Mucosa of rectum (tissue), 2 donors: ENCODE measurements at regions not wholly inside any gene's neighbourhood (a gene's known extent, or its start where the extent isn't known, plus 50 kb on each side); places are given as distances from the start of the nearest gene placed in this dataset.

ENCODE experiments used
- H3K27ac ChIP-seq, 2 donors: one replicate each; pipeline ENCODE4 v1.7.0; 2013; ENCODE audit warnings: inconsistent platforms in 2 of 2, low read depth in 2 of 2, low read length in 2 of 2
- H3K27me3 ChIP-seq, 2 donors: one replicate each; pipeline ENCODE4 v1.7.0; 2013; ENCODE audit warnings: low read length in 2 of 2; ENCODE audit not compliant: control insufficient read depth in 2 of 2, insufficient read depth in 2 of 2
- H3K36me3 ChIP-seq, 2 donors: one replicate each; pipeline ENCODE4 v1.7.0; 2013; ENCODE audit warnings: low read length in 2 of 2; ENCODE audit not compliant: control insufficient read depth in 2 of 2, insufficient read depth in 2 of 2
- H3K4me1 ChIP-seq, 2 donors: one replicate each; pipeline ENCODE4 v1.7.0; 2013; ENCODE audit warnings: low read length in 2 of 2, mild to moderate bottlenecking in 1 of 2; ENCODE audit not compliant: control insufficient read depth in 2 of 2, insufficient read depth in 2 of 2
- H3K4me3 ChIP-seq, 2 donors: one replicate each; pipeline ENCODE4 v1.7.0; 2013; ENCODE audit warnings: low read length in 2 of 2
- H3K9ac ChIP-seq, 2 donors: one replicate each; pipeline ENCODE4 v1.7.0; 2013; ENCODE audit warnings: low read length in 2 of 2, low read depth in 1 of 2, mild to moderate bottlenecking in 1 of 2
- H3K9me3 ChIP-seq, 2 donors: one replicate each; pipeline ENCODE4 v1.7.0; 2013; ENCODE audit warnings: low read length in 2 of 2; ENCODE audit not compliant: control insufficient read depth in 2 of 2
- donor health status: healthy.
- donor health status: Normal muscosa, but diverticular disease.

DNA sequence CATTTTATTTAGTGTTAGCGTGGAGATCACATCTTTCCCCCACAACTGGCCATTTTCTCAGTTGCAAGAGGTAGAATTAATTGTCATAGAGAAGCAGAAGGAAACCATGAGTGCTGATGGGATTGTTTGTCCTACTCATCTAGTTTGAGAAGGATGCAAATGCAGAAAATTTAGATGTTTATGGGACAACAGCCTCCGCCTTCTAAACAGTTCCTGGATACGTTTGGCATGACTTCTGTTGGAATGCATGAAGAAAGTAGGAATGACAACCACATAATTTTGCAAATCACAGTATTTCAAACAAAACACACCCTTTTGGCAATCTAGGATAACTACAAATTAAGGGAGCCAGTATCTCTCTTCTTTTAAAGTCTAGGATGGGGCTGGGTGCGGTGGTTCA is 240.1 kb upstream of the SUCLG2 start:
- no peak overlapping the region for H3K27ac ChIP-seq

GRCh38 chr3:67884345-67884744 is 229.9 kb upstream of the SUCLG2 start:
- H3K27ac ChIP-seq, result no peak overlapping the region
- H3K4me3 ChIP-seq, result no peak overlapping the region
- H3K27me3 ChIP-seq, result no peaks in the 10 kb centered on the region

More for the DNA sequence above, 240.1 kb upstream of the SUCLG2 start:
- H3K36me3 ChIP-seq, result no peaks in the 10 kb centered on the region
- no peaks in the 10 kb centered on the region for H3K9me3 ChIP-seq
- no peak overlapping the region for H3K9ac ChIP-seq
- H3K27me3 ChIP-seq, result no peaks in the 10 kb centered on the region
- H3K4me3 ChIP-seq, result no peak overlapping the region
- H3K4me1 ChIP-seq, result no peaks in the 10 kb centered on the region

GRCh38 chr3:67883766-67884165 is 229.4 kb upstream of the SUCLG2 start:
- no peak overlapping the region for H3K9ac ChIP-seq

More at GRCh38 chr3:67884345-67884744, 229.9 kb upstream of the SUCLG2 start:
- no peaks in the 10 kb centered on the region for H3K36me3 ChIP-seq
- no peaks in the 10 kb centered on the region for H3K4me1 ChIP-seq
- no peaks in the 10 kb centered on the region for H3K9me3 ChIP-seq
- H3K9ac ChIP-seq, result no peak overlapping the region

GRCh38 chr3:67882981-67883380 is 228.6 kb upstream of the SUCLG2 start:
- no peak overlapping the region for H3K9ac ChIP-seq
- H3K27me3 ChIP-seq, result no peaks in the 10 kb centered on the region
- H3K9me3 ChIP-seq, result no peaks in the 10 kb centered on the region
- no peaks in the 10 kb centered on the region for H3K36me3 ChIP-seq
- no peaks in the 10 kb centered on the region for H3K4me1 ChIP-seq
- no peak overlapping the region for H3K4me3 ChIP-seq
- H3K27ac ChIP-seq, result no peak overlapping the region

More at GRCh38 chr3:67883766-67884165, 229.4 kb upstream of the SUCLG2 start:
- H3K9me3 ChIP-seq, result no peaks in the 10 kb centered on the region
- H3K27ac ChIP-seq, result no peak overlapping the region
- no peaks in the 10 kb centered on the region for H3K36me3 ChIP-seq
- no peaks in the 10 kb centered on the region for H3K4me1 ChIP-seq
- no peak overlapping the region for H3K4me3 ChIP-seq
- H3K27me3 ChIP-seq, result no peaks in the 10 kb centered on the region

DNA sequence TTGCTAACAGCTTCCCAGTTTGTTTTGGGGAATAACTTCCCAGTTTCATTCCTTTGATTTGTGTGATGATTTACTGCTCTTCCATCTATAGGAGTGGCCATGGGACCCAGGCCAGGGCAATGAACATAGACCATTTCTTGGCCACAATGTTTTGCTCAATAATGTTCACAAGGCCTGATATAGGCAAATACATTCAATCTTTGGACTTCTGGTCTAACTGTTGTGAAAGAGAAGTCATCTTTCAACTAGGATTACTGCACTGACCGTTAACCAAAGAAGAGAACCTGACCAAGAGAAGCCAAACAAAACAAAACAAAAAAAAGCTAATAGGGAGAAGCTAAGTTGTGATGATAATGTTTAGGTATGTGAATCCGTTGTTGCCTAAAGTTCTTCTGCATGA is 221.8 kb upstream of the SUCLG2 start:
- Histone ChIP-seq H3K9me3 (no peaks in the 10 kb centered on the region), H3K36me3 (no peaks in the 10 kb centered on the region), H3K4me3 (no peak overlapping the region), H3K27ac (no peak overlapping the region), H3K9ac (no peak overlapping the region), H3K27me3 (no peaks in the 10 kb centered on the region), H3K4me1 (peaks cover 3 to 8% of the 10 kb centered on the region in 2 donors)

GRCh38 chr3:67875858-67876257 is 221.4 kb upstream of the SUCLG2 start:
- H3K36me3 ChIP-seq, result no peaks in the 10 kb centered on the region
- no peak overlapping the region for H3K27ac ChIP-seq
- H3K27me3 ChIP-seq, result no peaks in the 10 kb centered on the region
- no peaks in the 10 kb centered on the region for H3K9me3 ChIP-seq
- peaks cover 3 to 8% of the 10 kb centered on the region in 2 donors for H3K4me1 ChIP-seq
- no peak overlapping the region for H3K4me3 ChIP-seq
- H3K9ac ChIP-seq, result no peak overlapping the region

- Histone ChIP-seq H3K27me3 (no peaks in the 10 kb centered on the region), H3K36me3 (no peaks in the 10 kb centered on the region), H3K4me3 (no peak overlapping the region), H3K9ac (no peak overlapping the region), H3K27ac (no peak overlapping the region), H3K9me3 (no peaks in the 10 kb centered on the region), H3K4me1 (peaks cover 3 to 8% of the 10 kb centered on the region in 2 donors)
Observed at GRCh38 chr3:67875338-67875737, 220.9 kb upstream of the SUCLG2 start.

GRCh38 chr3:67870477-67870876 is 216.1 kb upstream of the SUCLG2 start:
- no peaks in the 10 kb centered on the region for H3K27me3 ChIP-seq
- no peak overlapping the region for H3K27ac ChIP-seq
- H3K36me3 ChIP-seq, result no peaks in the 10 kb centered on the region
- no peak overlapping the region for H3K4me3 ChIP-seq
- no peaks in the 10 kb centered on the region for H3K4me1 ChIP-seq
- no peaks in the 10 kb centered on the region for H3K9me3 ChIP-seq
- H3K9ac ChIP-seq, result no peak overlapping the region

DNA sequence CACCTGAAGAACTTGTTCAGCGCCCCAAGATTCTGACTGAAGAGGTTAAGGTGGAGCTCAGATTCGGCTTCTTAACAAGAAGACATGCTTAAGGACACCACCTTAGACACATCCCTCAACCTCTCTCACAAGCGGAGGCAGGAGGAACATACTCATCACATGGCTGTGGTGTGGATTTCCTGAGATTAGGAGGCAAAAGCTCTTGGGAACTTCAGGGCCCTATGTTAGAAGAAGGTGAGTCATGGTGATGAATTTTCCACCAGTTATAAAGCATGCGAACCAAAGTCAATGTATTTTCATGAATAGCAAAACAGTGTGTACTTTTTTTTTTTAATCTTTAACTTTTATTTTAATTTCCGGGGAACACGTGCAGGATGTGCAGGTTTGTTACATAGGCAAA is 212.2 kb upstream of the SUCLG2 start:
- H3K4me1 ChIP-seq, result no peaks in the 10 kb centered on the region
- H3K27me3 ChIP-seq, result no peaks in the 10 kb centered on the region
- H3K27ac ChIP-seq, result no peak overlapping the region
- no peak overlapping the region for H3K9ac ChIP-seq
- no peak overlapping the region for H3K4me3 ChIP-seq
- no peaks in the 10 kb centered on the region for H3K9me3 ChIP-seq
- no peaks in the 10 kb centered on the region for H3K36me3 ChIP-seq

DNA sequence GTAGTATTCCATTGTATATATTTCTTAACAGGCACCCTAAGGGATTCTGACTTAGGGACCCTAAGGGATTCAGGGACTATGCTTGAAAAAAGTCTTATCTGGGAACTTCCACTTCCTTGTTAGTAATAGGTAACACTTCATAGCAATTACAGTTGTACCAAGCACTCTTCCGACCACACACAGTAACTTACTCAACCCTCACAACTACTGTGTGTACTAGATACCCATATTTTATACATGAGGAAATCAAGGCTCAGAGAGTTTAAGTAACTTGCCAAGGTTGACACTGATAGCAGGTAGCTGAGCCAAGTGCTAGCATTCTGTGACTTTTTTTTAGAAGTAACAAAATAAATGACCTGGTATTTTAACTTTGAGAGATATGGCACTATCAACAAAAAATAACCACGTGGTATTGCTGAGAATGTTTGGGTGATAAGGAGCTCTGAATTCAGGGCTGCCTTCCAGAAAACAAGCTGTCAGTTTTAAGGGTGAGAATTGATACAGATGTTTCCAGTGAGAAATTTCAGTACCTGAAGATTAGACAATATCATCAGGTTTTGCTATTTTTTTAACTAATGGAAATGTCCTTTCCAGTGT is 210.3 kb upstream of the SUCLG2 start:
- no peak overlapping the region for H3K27ac ChIP-seq
- H3K4me1 ChIP-seq, result no peaks in the 10 kb centered on the region
- no peaks in the 10 kb centered on the region for H3K9me3 ChIP-seq
- no peak overlapping the region for H3K4me3 ChIP-seq
- no peak overlapping the region for H3K9ac ChIP-seq
- no peaks in the 10 kb centered on the region for H3K36me3 ChIP-seq
- no peaks in the 10 kb centered on the region for H3K27me3 ChIP-seq

- Histone ChIP-seq H3K4me3 (no peak overlapping the region), H3K27me3 (no peaks in the 10 kb centered on the region), H3K27ac (no peak overlapping the region)
Observed at GRCh38 chr3:67863869-67864268, 209.5 kb upstream of the SUCLG2 start.

More at GRCh38 chr3:67863869-67864268, 209.5 kb upstream of the SUCLG2 start:
- no peaks in the 10 kb centered on the region for H3K4me1 ChIP-seq
- no peaks in the 10 kb centered on the region for H3K36me3 ChIP-seq
- no peaks in the 10 kb centered on the region for H3K9me3 ChIP-seq
- H3K9ac ChIP-seq, result no peak overlapping the region
